ENCODE measurements at regions not wholly inside any gene's neighbourhood (a gene's known extent, or its start where the extent isn't known, plus 50 kb on each side); places are given as distances from the start of the nearest gene placed in this dataset.

DNA sequence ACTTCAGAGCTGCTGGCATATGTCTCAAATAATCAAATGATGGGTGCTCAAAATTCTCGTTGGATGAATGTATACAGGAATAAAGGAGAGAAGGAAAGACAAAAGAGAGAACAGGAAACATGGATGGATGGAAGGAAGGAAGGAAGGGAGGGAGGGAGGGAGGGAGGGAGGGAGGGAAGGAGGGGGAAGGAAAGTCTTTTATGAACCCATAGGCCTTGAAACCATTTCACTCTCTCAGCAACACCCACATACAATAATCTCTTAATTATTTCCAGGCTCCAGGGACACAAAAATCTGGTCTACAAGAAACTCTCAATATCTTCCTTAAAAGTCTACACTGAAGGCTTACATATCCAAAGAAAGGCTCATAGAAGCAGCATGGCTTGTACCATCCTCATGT lies 363.4 kb upstream of the TMPO start:
- no peak for DNase-seq

DNA sequence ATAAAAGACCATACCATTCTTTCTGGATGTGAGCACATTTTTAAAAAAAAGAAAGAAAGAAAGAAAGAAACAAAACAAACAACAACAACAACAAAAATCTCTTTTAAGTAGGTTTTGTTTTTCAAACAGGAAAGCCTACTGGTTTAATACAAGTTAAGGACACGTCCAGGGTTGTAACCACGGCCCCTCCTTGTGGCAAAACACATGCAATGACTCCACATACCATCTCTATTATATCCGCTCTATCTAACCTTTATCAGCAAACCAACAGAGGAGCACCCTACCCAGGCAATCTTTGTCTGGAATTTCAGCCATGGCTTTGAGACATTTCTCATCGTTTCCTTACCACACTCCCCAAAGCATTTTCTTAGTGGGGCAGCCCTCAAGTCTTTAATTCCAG lies 360.5 kb upstream of the TMPO start:
- DNase-seq, result no peak

DNA sequence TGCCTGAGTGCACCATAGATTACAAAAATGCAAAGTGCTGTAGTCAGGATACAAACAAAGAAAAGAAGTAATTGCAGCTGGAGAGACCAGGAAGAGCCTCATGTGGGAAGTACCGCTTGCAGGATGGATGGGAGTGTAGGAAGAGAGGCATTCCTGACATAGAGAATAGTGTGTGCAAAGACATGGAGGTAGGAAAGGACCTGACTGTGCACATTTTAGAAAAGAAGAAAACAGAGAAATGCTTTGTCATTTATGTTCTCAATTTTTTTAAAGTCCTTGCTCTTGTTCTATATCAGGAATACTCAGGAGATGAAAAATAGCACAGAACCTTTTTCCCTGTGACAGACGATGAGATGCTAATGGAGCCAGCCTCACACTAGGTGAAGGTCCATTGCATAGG lies 358.7 kb upstream of the TMPO start:
- no peak for DNase-seq

DNA sequence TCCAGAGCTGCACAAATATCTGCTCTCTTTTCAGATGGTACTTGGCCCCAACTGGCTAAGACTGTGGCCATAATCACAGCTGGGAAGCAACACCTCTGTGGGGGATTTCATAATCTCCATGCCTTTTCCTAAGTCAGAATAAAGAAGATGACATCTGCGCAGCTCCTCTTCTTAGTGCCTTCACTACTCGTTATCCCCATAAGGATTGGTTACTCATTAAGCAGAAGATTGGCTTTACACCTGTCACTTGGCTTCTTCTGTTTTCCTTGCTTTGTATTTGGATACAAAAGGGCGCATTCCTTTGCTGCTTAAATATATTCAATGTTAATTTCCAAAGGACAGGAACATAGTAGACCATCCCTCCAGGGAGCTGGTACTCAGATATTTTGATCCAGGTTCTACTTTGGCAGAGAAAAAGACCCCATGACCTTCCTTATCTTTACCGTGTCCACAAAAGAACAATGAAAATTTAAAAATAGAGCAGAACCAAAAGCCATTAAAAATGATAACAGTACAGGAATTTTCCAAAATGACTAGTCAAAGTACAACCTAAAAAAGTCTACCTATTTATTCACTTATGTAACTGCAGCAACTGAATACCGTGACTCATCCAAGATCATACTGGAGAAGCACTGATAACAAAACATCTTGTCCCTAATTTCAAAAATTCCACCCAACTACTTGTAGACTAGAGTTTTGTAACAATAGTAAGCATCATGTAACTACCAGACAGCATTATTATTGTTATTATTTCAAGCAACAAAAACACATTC lies 352.3 kb upstream of the TMPO start:
- no peak for DNase-seq

DNA sequence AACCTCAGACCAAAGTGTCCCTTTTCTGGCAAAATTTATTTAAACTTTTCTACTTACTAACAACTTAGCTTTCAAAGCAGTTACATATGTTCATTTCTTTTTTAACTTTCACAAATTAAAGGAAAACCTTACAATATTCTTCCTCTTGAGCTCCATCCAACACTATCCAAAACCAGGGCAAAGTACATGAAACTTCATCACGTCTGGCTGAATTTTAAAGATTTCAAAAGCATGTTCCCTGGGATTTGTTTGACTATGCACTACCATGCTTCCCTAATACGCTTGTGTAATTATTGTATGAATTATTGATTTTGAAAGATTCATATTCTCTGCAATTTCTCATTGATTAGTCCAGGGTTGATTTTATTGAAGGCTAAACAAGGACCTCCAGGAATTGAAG lies 343.1 kb upstream of the TMPO start:
- no peak for DNase-seq

DNA sequence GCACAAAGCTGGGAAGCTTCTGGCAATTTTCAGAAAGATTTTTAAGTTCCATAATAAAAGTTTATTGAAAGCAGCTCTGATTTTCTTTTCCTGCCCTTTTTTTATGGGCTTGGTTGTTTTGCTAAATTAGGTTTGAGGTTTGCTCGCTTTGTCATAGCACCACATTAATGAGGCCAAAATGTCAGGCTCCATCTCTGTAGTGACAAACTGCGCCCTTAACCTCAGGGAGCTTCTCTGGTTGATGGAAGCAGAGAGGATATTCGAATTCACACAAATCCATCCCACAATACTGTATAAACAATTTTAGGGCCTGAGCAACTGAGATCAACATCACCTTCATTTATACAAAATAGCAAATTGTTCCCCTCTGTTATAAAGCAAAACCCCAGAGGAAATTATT lies 342.6 kb upstream of the TMPO start:
- DNase-seq, result no peak

DNA sequence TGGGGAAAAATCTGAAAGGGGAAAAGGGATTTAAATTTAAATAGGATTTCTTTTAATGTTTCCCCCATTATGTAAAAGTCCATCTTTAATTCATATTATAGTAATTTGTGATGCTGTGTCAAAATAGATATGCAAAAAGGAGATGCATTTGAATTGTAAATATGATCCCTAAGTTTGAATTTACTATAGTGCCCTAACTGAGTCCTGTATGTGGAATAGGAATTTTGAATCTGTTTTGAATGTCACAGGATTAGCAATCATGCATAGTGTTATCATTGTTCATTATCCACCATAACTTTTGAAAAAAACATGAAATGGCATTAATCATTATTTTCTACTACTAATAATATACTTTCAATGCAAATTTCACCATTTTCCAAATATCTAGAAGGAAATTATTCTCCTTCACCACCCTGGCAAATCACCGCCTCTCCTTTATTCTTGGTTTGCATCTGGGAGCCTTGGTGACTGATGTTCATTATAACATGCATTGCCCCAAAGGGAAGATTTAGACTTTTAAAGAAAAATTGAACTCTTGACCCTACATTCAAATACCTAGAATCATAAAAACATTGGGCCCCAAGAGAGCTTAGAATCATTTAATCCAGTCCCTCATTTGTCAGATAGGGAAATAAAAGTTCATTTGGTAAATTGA lies 341.5 kb upstream of the TMPO start:
- DNase-seq, result no peak

DNA sequence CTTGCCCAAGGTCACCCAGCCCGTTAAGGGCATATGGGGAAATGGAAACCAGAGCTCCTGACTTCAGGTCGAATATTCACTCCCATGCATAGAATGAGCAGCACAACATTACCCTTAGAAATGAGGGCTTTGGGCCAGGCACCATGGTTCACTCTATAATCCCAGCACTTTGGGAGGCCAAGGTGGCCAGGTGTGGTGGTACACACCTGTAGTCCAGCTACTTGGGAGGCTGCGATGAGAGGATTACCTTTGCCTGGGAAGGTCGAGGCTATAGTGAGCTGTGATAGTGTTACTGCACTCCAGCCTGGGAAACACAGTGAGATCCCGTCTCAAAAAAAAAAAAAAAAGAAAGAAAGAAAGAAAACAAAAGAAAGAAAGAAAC lies 341.0 kb upstream of the TMPO start:
- no peak for DNase-seq

DNA sequence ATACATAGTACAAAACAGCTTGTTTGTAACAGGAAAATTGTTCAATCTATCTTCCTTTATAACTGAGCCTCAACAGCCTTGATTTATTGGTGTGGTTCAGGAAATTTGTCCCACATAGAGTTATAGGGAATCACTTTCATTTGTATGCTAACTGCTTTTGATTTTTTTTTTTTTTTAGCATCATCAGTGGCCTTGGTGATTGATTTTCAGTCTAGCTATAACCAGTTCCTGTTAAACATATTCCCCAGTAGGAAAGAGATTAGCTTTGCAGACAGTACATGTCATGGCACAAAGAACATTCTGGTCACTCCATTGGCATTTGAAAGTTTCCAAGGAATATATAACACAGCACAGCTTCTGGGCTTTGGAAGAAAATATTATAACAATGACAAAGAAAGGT lies 337.3 kb upstream of the TMPO start:
- DNase-seq, result no peak

DNA sequence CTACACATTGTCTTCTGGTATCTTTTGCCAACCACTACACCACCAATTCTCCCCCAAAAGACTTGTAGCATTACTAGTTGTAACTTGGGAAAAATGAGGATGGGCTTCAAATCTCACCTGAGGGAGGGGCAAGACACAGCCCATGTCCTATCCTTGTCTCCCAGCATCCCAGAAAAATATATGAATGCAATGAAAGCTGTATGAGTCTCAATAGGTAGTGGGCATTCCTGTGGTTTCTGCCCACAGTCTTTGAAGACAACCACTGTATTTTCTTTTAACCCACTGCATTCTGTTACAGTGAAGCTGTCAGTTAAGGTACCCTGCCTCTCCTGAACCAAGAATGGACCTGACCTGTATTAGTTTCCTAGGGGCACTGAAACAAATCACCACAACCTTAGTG lies 336.2 kb upstream of the TMPO start:
- no peak for DNase-seq

DNA sequence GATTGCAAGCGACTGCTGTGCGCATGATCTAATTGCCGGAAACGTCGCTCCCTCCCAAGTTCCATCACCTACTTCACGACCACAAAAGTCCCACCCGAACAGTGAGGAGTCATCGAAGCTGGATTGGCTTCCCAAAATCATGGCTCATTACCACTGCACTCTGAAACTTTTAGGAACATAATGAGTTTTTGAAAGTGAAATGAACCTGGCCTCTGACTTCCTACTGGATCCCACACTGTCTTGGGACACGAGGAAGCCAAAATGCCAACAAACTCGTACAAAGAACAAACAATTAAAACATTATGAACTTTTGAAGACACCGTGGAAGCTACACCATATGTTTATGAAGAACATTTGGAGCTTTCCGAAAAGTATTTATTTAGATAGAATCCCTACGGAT lies 334.8 kb upstream of the TMPO start:
- no peak for DNase-seq

DNA sequence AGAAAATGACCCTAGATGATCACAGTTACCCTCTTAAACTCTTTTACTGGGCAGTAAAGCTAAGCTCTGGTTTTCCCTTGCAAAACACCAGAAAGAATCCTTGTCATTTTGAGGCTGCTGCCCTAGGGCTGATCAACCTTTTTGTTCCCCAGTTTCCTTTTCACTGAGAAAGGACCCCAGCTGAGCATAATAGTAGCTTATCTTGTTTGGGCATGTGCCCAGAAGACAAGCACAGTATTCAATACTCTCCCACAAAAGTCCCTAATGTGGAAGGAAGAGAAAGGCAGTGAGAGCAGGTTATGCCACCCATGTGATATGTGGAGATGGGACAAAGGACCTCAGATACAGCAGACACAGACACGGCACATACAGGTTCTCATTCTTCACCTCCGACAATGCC lies 332.6 kb upstream of the TMPO start:
- no peak for DNase-seq

DNA sequence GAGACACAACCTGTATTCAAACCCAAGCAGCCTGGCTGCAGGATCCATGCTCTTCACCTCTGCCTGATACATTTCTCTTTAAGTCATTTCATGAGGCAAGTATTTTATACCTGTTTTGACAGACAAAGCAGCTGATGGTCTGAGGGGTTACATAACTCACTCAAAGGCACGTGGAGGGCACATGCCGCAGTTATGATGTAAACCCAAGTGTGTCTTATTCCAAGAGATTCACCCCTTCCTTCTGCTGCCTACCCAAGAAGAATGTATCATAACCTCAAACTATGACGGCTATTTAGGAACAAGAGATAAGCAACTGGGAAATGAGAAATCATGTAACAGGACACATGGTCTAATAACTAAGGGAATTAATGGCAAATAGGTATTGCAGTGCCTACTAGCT lies 329.8 kb upstream of the TMPO start:
- no peak for DNase-seq

DNA sequence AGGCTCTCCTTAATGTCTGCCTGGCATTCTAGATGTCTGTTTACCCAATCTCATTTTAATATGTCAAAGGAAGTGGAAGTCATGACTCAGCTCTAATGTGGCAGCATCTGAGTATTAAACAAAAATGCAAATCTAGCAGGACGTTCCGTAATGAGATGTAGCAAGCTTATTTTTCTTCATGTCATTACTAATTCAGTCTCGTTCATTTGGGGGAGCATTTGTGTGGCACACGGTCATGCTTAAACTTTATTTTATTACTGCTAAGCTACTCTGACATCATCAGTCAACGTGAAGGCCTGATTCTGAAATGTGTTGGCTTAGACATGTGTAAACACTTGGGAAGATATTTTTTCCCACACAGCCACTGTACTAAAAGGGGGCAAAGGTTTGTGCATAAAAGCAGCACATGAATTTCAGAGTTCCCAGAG lies 326.7 kb upstream of the TMPO start:
- DNase-seq, result no peak

DNA sequence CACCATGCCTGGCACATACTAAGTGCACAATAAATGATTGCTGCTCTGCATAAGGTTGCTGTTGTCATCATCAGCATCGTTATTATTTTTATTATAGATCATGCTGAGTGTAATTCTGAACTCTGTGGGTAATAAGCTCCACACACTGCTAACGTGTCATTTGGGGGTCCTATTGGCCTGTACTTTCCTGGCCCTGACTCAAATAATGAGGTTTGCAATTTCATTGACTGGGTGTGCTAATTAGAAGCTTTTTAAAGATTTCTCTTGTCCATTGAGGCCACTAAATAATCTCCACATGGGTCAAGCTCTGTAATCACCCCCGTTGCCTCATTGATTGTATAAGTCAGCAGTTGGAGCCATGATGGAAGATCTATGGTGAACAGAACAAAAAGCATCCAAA lies 320.8 kb upstream of the TMPO start:
- DNase-seq, result no peak

DNA sequence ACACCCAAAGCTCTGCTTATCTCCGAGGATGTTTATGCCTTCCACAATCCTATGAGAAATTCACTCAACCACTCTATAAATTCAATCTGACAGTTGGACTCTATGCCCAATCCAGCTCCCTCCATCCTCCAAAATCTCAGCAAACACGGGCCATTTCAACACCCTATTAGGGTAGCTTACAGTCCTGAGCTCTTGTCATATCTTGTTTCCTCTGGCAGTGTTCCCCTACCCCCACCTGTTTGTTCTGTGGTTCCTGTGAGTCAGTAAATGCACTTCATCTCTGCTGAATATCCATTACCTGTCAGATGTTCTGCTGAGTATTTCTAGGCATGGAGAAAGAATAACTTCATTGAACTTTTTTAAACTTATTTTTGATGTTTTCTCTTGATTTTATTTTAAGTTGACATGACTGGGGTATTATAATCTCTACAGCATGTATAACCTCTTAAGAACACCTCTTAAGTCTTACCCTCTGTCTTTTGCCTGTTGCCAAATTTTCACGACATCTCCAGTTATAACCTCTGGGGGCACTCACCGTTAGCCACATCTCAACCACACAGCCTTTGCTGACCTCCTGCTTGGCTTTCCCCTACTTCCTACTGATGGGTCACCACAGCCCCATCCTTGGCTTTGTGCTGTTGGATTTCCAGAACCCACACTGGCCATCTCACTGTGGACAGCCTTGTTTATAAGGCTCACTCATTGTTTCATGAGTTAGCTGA lies 317.0 kb upstream of the TMPO start:
- no peak for DNase-seq

DNA sequence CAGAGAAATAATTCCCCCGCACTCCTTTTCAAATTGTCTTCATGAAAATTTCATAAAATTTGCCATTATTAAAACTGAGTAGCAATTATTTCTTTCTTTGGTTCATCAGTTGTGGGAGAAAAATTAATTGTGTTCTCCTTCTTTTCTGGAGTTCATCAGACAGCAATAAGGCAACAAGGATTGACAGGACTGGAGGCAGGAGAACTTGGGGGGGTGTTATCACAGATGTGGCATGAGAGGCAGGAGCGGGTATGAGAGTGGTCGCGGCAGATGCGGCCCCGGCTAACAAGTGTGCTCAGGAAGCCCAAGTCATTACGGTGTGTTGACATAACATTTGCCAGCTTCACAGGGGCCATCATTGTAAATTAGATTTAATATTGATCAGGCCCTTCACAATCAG lies 306.6 kb upstream of the TMPO start:
- DNase-seq, result no peak

DNA sequence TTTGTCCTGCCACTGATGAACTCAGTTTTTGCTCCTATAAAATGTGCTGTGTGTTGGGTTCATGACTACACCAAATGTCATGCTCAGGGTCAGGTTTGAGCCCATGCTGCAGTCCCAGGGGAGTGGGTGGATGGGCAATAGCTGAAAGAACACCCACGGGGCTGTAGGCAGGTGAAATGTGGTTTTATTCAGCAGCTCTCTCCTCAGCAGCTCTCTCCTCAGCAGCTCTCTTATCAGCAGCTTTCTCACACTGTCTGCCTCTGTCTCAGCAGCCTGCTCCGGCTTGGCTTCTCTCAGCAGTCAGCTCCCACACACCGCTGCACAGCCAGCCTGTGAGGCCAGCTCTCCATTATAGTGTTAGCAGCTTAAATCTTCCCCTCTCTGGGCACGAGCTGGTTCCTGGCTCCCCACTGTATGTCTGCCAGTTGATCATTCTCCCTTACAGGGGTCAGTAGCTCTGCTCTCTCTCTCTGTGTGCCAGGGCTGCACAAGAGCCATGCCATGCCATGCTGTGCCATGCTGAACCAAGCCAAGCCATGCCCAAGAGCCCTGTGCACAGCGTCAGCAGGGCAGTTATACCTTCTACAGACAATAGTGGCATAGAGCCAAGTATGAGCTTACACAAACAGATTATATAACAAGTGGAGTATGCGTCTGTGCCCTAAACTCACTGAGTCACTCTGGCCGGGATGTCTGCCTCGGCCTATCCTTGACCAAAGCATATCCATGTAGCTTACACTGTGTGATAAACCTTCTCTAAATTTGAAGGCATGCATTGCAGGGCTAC lies 303.3 kb upstream of the TMPO start:
- DNase-seq, result no peak

DNA sequence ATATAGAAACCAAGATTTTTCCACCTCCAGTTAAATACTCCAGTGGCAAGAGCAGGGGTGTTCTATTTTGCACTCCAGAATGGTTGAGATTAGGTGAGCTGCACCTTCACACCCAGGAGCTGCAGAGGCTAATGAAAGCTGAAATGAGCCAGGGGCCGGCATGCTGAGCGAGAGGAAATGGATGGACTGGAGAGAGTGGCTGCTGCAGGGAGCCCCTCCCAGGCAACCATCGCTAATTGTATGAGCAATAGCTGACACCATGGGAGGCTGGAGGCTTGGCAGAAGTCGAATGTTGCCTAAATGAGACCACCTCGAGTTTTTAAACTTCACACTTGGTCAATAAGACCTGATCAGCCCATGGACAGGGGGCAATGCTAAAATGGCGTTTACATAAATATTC lies 301.8 kb upstream of the TMPO start:
- DNase-seq, result no peak

DNA sequence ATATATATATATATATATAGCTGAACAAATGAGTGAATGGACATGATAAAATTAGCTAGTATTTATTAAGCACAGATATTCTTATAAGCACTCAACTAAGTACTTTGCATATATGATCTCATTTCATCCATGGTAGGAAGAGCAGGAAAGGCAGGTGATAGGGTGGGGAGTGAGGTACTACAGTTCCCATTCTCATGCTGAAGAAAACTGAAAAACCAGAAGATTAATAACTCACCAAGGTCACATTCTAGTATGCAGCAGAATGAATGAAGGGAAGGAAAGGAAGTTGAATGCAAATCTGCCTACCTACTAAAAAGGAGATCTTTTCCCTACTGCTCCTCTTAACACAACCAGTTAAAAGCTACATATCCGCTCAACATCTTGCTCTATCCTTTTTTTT lies 298.1 kb upstream of the TMPO start:
- DNase-seq, result no peak

DNA sequence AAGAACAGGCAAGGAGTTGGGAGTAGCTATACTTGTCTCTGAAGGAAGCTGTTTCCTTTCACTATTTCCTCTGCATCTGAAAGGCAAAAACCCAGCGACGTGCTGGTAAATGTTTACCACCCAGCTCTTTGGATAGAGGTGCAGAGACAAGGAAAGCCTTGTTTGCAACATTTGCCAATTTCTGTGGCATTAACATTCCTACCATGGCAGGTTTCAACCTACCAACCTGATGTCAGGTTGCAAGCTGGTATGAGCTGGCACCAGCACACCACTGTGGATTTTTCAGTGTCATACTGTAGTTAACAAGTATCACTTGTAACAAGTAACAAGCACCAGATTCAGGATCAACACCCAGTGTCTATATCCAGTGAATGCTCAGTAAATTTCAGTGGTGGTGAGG lies 294.8 kb upstream of the TMPO start:
- DNase-seq, result no peak

DNA sequence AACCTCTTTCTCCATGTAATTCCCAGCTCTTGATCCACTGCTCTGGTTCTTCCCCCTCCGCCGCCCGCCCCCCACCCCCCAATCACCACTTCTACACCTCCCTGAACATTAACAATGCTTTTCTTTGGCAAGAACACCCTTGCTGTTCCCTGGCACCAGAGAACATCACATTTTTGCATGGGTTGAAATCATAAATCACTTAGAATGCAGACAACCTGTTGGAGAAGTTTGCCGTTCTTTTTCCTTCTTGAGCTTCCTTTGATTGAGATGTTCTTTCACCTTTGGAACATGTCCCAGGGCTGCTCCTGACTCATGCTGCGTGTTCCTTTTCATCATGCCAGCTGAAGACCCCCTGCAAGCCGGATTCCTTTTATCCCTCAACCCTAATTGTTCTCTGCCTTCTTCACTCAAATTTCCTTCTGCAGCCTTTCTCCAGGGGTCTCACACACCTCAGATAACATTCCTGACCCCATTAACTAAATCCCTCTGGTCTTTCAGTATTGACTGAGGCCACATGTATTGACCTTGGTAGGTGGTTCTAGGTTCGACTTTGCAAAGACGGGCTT lies 294.1 kb upstream of the TMPO start:
- DNase-seq, result no peak

DNA sequence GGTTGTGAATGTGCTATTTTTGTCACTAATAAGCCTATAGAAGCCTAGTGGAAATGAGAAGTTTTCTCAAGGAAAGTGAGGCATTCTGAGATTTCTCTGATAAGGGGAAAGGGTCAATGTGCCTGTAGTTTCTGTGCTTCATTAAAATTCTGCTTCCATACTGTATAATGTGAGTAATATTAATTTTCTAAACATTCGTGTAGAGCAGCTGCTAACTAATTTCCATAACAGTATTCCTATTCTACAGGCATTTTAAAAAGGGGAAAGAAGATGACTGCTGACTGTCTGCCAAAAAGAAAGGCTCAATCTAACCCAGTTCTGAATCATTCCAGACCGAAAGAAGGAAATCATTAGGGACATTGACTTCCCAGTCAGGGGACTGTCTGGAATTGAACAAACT lies 293.3 kb upstream of the TMPO start:
- no peak for DNase-seq

Measured in CD4-positive, alpha-beta T cell treated with Interleukin-1 beta for 1 hour (primary cell).